ENCODE measurements at regions not wholly inside any gene's neighbourhood (a gene's known extent, or its start where the extent isn't known, plus 50 kb on each side); places are given as distances from the start of the nearest gene placed in this dataset.

- Histone ChIP-seq H3K9me3 (no peaks in the 10 kb centered on the region), H3K9ac (ENCODE audit: low read depth in 2 of 2, low read length in 2 of 2) (no peak overlapping the region), H3K27ac (no peak overlapping the region), H3K4me1 (no peaks in the 10 kb centered on the region), H3K36me3 (no peaks in the 10 kb centered on the region), H3K27me3 (no peaks in the 10 kb centered on the region), H3K4me3 (no peak overlapping the region)
- TF ChIP-seq CTCF (IDR thresholded peaks at IDR 0.05): no peak
- intact Hi-C loops (cut with DNase I): no loop called here
- DNase-seq: no peak
Observed at GRCh38 chr9:82192211-82192610, 203.6 kb downstream of the SPATA31D1 start.

DNA sequence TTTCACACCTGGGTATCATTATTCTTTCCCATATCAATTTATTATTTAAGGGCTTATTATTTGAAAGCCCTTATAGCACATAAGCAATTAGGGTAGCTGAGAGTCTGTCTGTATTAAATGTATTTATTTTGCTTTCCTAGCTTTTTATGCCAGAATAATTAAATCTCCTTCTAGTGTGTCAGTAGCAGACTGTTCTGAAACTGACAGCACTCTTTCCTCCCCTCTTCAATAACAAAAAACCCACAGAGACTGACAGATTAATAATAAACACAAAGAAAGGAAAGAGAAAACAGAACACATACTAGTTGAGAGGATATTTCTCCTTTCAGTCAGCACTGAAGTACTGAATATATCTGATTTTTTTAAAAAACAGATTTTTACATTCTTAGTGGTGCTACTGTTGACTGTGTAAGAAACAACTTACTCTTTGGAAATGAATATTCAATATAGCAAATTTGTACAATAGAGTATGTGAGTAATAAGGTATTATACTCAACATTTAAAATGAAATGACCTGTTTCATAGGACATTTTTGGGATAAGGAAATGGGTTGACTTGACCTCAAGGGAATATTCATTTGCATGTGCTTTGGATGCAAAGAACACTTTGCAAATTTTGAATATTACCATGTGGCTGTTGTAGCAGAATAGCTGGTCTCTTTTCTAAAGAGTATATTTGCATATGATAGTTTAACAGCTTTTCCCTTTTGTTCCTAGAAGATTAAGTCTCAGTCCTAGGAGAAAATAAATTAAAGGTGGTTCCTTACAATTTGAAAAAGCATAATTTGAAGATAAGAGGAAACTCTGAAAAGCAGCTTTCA, 208.3 kb downstream of the SPATA31D1 start:
- Histone ChIP-seq H3K4me3 (no peak overlapping the region), H3K36me3 (no peaks in the 10 kb centered on the region), H3K27ac (no peak overlapping the region), H3K4me1 (no peaks in the 10 kb centered on the region), H3K9me3 (no peaks in the 10 kb centered on the region), H3K27me3 (no peaks in the 10 kb centered on the region), H3K9ac (ENCODE audit: low read depth in 2 of 2, low read length in 2 of 2) (no peak overlapping the region)
- DNase-seq: no peak
- no peak for TF ChIP-seq CTCF (IDR thresholded peaks at IDR 0.05)
- intact Hi-C loops (cut with DNase I): no loop called here

GRCh38 chr9:82201196-82201595, 212.6 kb downstream of the SPATA31D1 start:
- no peaks in the 10 kb centered on the region for H3K9me3 ChIP-seq
- no peak for DNase-seq
- TF ChIP-seq CTCF (IDR thresholded peaks at IDR 0.05): no peak
- H3K27me3 ChIP-seq: no peaks in the 10 kb centered on the region
- H3K27ac ChIP-seq: no peak overlapping the region
- H3K4me1 ChIP-seq: no peaks in the 10 kb centered on the region
- H3K4me3 ChIP-seq: no peak overlapping the region
- intact Hi-C loops (cut with DNase I): no loop called here
- no peak overlapping the region for H3K9ac ChIP-seq (ENCODE audit: low read depth in 2 of 2, low read length in 2 of 2)
- no peaks in the 10 kb centered on the region for H3K36me3 ChIP-seq

- Histone ChIP-seq H3K9me3 (no peaks in the 10 kb centered on the region), H3K4me3 (no peak overlapping the region), H3K36me3 (no peaks in the 10 kb centered on the region), H3K4me1 (no peaks in the 10 kb centered on the region), H3K27ac (no peak overlapping the region), H3K27me3 (no peaks in the 10 kb centered on the region), H3K9ac (ENCODE audit: low read depth in 2 of 2, low read length in 2 of 2) (no peak overlapping the region)
- no peak for TF ChIP-seq CTCF (IDR thresholded peaks at IDR 0.05)
- intact Hi-C loops (cut with DNase I): no loop called here
- no peak for DNase-seq
Observed at GRCh38 chr9:82202808-82203207, 214.2 kb downstream of the SPATA31D1 start.

GRCh38 chr9:82206490-82206889, 217.9 kb downstream of the SPATA31D1 start:
- Histone ChIP-seq H3K4me3 (no peak overlapping the region), H3K27ac (no peak overlapping the region), H3K9ac (ENCODE audit: low read depth in 2 of 2, low read length in 2 of 2) (no peak overlapping the region), H3K36me3 (no peaks in the 10 kb centered on the region), H3K9me3 (no peaks in the 10 kb centered on the region), H3K27me3 (no peaks in the 10 kb centered on the region), H3K4me1 (no peaks in the 10 kb centered on the region)
- DNase-seq: no peak
- intact Hi-C loops (cut with DNase I): no loop called here
- no peak for TF ChIP-seq CTCF (IDR thresholded peaks at IDR 0.05)

Measured in colonic mucosa (tissue), 4 donors.